HCT116 (cell line): ENCODE measurements at regions not wholly inside any gene's neighbourhood (a gene's known extent, or its start where the extent isn't known, plus 50 kb on each side); places are given as distances from the start of the nearest gene placed in this dataset.

Source experiments
- ELF1 ChIP-seq: IDR thresholded peaks from 2 replicates; pipeline ENCODE4 v1.6.1; 2012; ENCODE audit warnings: low read depth, borderline replicate concordance
- POLR2A ChIP-seq: IDR thresholded peaks from 2 replicates; pipeline ENCODE4 v1.7.0; 2011; ENCODE audit warnings: borderline replicate concordance; ENCODE audit not compliant: insufficient read depth, insufficient read length; ENCODE audit errors: extremely low read depth
- TF ChIP-seq, protein P1 (sequence below), 3 experiments: fragments of 200-600 bp in 1 of 3; sonication (generic) in 1 of 3; IDR thresholded peaks in 2 of 3; conservative IDR thresholded peaks in 1 of 3; 2 replicates each; pipeline ENCODE4 v1.5.1; 2012 to 2017; ENCODE audit warnings: low read depth in 2 of 3, low read length in 2 of 3, antibody characterized with exemption in 1 of 3, borderline replicate concordance in 1 of 3, control low read depth in 1 of 3, mild to moderate bottlenecking in 1 of 3, mixed read lengths in 1 of 3, mixed run types in 1 of 3, moderate library complexity in 1 of 3; ENCODE audit not compliant: insufficient read depth in 1 of 3
- TF ChIP-seq, protein P2 (sequence below): IDR thresholded peaks from 2 replicates; pipeline ENCODE4 v1.6.1; 2012; ENCODE audit warnings: low read depth

DNA sequence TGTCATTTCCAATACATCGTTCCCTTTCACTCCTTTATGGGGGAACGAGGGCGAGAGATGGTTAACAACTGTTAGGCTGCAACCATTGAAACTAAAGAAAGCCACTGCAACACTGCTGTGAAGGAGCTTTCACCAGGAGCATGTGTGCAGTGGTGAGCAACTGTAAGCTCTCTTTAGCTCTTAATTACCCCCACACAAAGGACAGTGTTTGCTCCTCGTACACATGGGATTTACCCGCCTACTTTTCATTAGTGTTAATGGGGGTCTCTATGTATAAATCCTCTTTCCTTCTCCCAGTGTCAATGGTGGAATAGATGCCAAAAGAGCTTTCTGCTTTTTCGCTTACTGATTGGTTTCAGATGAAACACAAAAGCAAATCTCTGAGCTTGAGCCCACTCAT is 343.1 kb downstream of the FLRT2 start:
- TF ChIP-seq, protein P1, sequence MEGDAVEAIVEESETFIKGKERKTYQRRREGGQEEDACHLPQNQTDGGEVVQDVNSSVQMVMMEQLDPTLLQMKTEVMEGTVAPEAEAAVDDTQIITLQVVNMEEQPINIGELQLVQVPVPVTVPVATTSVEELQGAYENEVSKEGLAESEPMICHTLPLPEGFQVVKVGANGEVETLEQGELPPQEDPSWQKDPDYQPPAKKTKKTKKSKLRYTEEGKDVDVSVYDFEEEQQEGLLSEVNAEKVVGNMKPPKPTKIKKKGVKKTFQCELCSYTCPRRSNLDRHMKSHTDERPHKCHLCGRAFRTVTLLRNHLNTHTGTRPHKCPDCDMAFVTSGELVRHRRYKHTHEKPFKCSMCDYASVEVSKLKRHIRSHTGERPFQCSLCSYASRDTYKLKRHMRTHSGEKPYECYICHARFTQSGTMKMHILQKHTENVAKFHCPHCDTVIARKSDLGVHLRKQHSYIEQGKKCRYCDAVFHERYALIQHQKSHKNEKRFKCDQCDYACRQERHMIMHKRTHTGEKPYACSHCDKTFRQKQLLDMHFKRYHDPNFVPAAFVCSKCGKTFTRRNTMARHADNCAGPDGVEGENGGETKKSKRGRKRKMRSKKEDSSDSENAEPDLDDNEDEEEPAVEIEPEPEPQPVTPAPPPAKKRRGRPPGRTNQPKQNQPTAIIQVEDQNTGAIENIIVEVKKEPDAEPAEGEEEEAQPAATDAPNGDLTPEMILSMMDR (IDR thresholded peaks at IDR 0.05 in 2 of 3, conservative IDR thresholded peaks at IDR 0.05 in 1 of 3; ENCODE audit: borderline replicate concordance in 1 of 3, insufficient read depth in 1 of 3, low read depth in 2 of 3, low read length in 2 of 3) = no peak
- TF ChIP-seq POLR2A (no peak), ELF1 (no peak)
- TF ChIP-seq, protein P2, sequence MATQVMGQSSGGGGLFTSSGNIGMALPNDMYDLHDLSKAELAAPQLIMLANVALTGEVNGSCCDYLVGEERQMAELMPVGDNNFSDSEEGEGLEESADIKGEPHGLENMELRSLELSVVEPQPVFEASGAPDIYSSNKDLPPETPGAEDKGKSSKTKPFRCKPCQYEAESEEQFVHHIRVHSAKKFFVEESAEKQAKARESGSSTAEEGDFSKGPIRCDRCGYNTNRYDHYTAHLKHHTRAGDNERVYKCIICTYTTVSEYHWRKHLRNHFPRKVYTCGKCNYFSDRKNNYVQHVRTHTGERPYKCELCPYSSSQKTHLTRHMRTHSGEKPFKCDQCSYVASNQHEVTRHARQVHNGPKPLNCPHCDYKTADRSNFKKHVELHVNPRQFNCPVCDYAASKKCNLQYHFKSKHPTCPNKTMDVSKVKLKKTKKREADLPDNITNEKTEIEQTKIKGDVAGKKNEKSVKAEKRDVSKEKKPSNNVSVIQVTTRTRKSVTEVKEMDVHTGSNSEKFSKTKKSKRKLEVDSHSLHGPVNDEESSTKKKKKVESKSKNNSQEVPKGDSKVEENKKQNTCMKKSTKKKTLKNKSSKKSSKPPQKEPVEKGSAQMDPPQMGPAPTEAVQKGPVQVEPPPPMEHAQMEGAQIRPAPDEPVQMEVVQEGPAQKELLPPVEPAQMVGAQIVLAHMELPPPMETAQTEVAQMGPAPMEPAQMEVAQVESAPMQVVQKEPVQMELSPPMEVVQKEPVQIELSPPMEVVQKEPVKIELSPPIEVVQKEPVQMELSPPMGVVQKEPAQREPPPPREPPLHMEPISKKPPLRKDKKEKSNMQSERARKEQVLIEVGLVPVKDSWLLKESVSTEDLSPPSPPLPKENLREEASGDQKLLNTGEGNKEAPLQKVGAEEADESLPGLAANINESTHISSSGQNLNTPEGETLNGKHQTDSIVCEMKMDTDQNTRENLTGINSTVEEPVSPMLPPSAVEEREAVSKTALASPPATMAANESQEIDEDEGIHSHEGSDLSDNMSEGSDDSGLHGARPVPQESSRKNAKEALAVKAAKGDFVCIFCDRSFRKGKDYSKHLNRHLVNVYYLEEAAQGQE = no peak
